EL (cell line): ENCODE measurements at regions not wholly inside any gene's neighbourhood (a gene's known extent, or its start where the extent isn't known, plus 50 kb on each side); places are given as distances from the start of the nearest gene placed in this dataset.
A peak's percentile ranks its signal among the peaks of the same experiment; 100 is the strongest.

ENCODE experiments used
- DNase-seq: peaks from one replicate; pipeline ENCODE4 v3.0.0-alpha.2; 2016

- DNase-seq: no peak
These were observed 579.1 kb downstream of the SPOCK3 start for GRCh38 chr4:166655231-166655630.

GRCh38 chr4:166655705-166656104 is 578.6 kb downstream of the SPOCK3 start:
- no peak for DNase-seq

GRCh38 chr4:166657261-166657660 is 577.0 kb downstream of the SPOCK3 start:
- DNase-seq: peak; percentile 38

- no peak for DNase-seq
These were observed 575.7 kb downstream of the SPOCK3 start for GRCh38 chr4:166658585-166658984.

- DNase-seq: no peak
These were observed 571.9 kb downstream of the SPOCK3 start for GRCh38 chr4:166662266-166662843.

GRCh38 chr4:166670341-166670740 is 564.0 kb downstream of the SPOCK3 start:
- no peak for DNase-seq

GRCh38 chr4:166673911-166674310 is 560.4 kb downstream of the SPOCK3 start:
- no peak for DNase-seq

- peak; percentile 76 for DNase-seq
These were observed 558.9 kb downstream of the SPOCK3 start for GRCh38 chr4:166675411-166675810.

- no peak for DNase-seq
These were observed 553.5 kb downstream of the SPOCK3 start for GRCh38 chr4:166680796-166681195.

- no peak for DNase-seq
These were observed 552.1 kb downstream of the SPOCK3 start for GRCh38 chr4:166682200-166682599.
